IMR-90 (cell line): ENCODE measurements at regions not wholly inside any gene's neighbourhood (a gene's known extent, or its start where the extent isn't known, plus 50 kb on each side); places are given as distances from the start of the nearest gene placed in this dataset.

Experiments
- ATAC-seq: fragments of 200-7000 bp; cut with Tn5 transposase; 2 replicates; pipeline ENCODE4 v1.9.1; 2020; ENCODE audit warnings: low read depth, mild to moderate bottlenecking, moderate library complexity
- BruUV-seq: library from RNA; stranded (reverse); fragments of 400-500 nt; replicated peaks from 2 replicates; lab custom pipeline; 2021; lab: Mats Ljungman, UMichigan
- CTCF ChIA-PET: fragments of 300-600 bp; formaldehyde crosslinking; extraction: SDS; loops from one replicate; lab custom pipeline; 2021; ENCODE audit warnings: antibody characterized with exemption; lab: Yijun Ruan, JAX
- POLR2A ChIA-PET: fragments of 300-600 bp; sonication (Branson Sonifier 250); formaldehyde crosslinking; loops from one replicate; lab custom pipeline; 2022; ENCODE audit warnings: antibody characterized with exemption; ENCODE audit not compliant: unreplicated experiment; lab: Charles Lee
- DNase-seq: peaks from one replicate; pipeline ENCODE4 v3.0.0; 2013
- H2AFZ ChIP-seq: replicated peaks from 2 replicates; pipeline ENCODE3; 2013; ENCODE audit warnings: low read length, mild to moderate bottlenecking; ENCODE audit not compliant: poor library complexity
- H2AK5ac ChIP-seq: 2 replicates; pipeline ENCODE4 v1.6.1; 2013; ENCODE audit warnings: low read depth, low read length, inconsistent platforms
- H2AK9ac ChIP-seq: replicated peaks from 2 replicates; pipeline ENCODE3; 2013; ENCODE audit warnings: mild to moderate bottlenecking, low read depth, low read length, moderate library complexity; ENCODE audit not compliant: poor library complexity
- H2BK120ac ChIP-seq: 2 replicates; pipeline ENCODE4 v1.6.1; 2013; ENCODE audit warnings: low read depth, low read length, inconsistent platforms
- H2BK15ac ChIP-seq: 3 replicates; pipeline ENCODE4 v1.6.1; 2013; ENCODE audit warnings: low read depth, low read length, inconsistent platforms
- H2BK20ac ChIP-seq: 2 replicates; pipeline ENCODE4 v1.6.1; 2013; ENCODE audit warnings: low read depth, mild to moderate bottlenecking, inconsistent platforms, low read length, moderate library complexity
- H2BK5ac ChIP-seq: 2 replicates; pipeline ENCODE4 v1.6.1; 2013; ENCODE audit warnings: mild to moderate bottlenecking, low read depth, low read length, inconsistent platforms; ENCODE audit not compliant: poor library complexity, severe bottlenecking
- H3K14ac ChIP-seq: replicated peaks from 2 replicates; pipeline ENCODE4 v1.6.1; 2013; ENCODE audit warnings: low read depth, low read length, inconsistent platforms
- H3K18ac ChIP-seq: 2 replicates; pipeline ENCODE4 v1.6.1; 2013; ENCODE audit warnings: low read depth, low read length, control low read depth
- H3K23ac ChIP-seq: 2 replicates; pipeline ENCODE4 v1.6.1; 2013; ENCODE audit warnings: low read depth, low read length, inconsistent platforms
- H3K27ac ChIP-seq: 2 replicates; pipeline ENCODE4 v1.5.1; 2013; ENCODE audit warnings: mild to moderate bottlenecking, control low read depth, low read length; ENCODE audit not compliant: insufficient read depth
- H3K27me3 ChIP-seq: 2 replicates; pipeline ENCODE4 v1.6.1; 2013; ENCODE audit warnings: low read length; ENCODE audit not compliant: control insufficient read depth, insufficient read depth
- H3K36me3 ChIP-seq: 2 replicates; pipeline ENCODE4 v1.6.1; 2013; ENCODE audit warnings: low read length, mixed read lengths; ENCODE audit not compliant: control insufficient read depth, insufficient read depth
- H3K4ac ChIP-seq: 2 replicates; pipeline ENCODE4 v1.6.1; 2013; ENCODE audit warnings: low read depth, low read length, inconsistent platforms
- H3K4me1 ChIP-seq: 2 replicates; pipeline ENCODE4 v1.6.1; 2013; ENCODE audit warnings: low read length, mixed read lengths; ENCODE audit not compliant: control insufficient read depth, insufficient read depth
- H3K4me2 ChIP-seq: 2 replicates; pipeline ENCODE4 v1.6.1; 2013; ENCODE audit warnings: low read depth, mild to moderate bottlenecking, control low read depth, low read length, moderate library complexity
- H3K4me3 ChIP-seq: 2 replicates; pipeline ENCODE4 v1.5.1; 2013; ENCODE audit warnings: low read depth, mild to moderate bottlenecking, control low read depth, low read length, moderate library complexity; ENCODE audit not compliant: insufficient read depth
- H3K56ac ChIP-seq: 2 replicates; pipeline ENCODE4 v1.6.1; 2013; ENCODE audit warnings: low read length, inconsistent platforms; ENCODE audit not compliant: insufficient read depth; ENCODE audit errors: extremely low read depth
- H3K79me1 ChIP-seq, 2 experiments: 2 replicates each; pipeline ENCODE4 v1.6.1; 2013; ENCODE audit warnings: low read length in 2 of 2, inconsistent platforms in 1 of 2, low read depth in 1 of 2
- H3K9ac ChIP-seq: 2 replicates; pipeline ENCODE4 v1.6.1; 2013; ENCODE audit warnings: low read depth, low read length, control low read depth
- H3K9me1 ChIP-seq: 2 replicates; pipeline ENCODE4 v1.6.1; 2013; ENCODE audit warnings: low read length, inconsistent platforms; ENCODE audit not compliant: insufficient read depth
- H3K9me3 ChIP-seq: 2 replicates; pipeline ENCODE4 v1.6.1; 2013; ENCODE audit warnings: low read length; ENCODE audit not compliant: control insufficient read depth, insufficient read depth
- H4K20me1 ChIP-seq: 2 replicates; pipeline ENCODE4 v1.6.1; 2013; ENCODE audit warnings: low read length, inconsistent platforms; ENCODE audit not compliant: insufficient read depth
- H4K5ac ChIP-seq: 2 replicates; pipeline ENCODE4 v1.6.1; 2013; ENCODE audit warnings: mild to moderate bottlenecking, low read depth, low read length, control low read depth
- H4K8ac ChIP-seq, 2 experiments: 2 replicates each; pipeline ENCODE4 v1.6.1; 2013; ENCODE audit warnings: low read depth in 2 of 2, low read length in 2 of 2, control low read depth in 1 of 2, inconsistent platforms in 1 of 2
- H4K91ac ChIP-seq: 2 replicates; pipeline ENCODE4 v1.6.1; 2013; ENCODE audit warnings: low read depth, low read length, inconsistent platforms; ENCODE audit not compliant: insufficient read depth
- POLR2A ChIP-seq: IDR thresholded peaks from 2 replicates; pipeline ENCODE4 v1.6.1; 2012; ENCODE audit warnings: mild to moderate bottlenecking, low read depth, low read length
- WGBS, 2 experiments: methylation state at CpG; one replicate each; pipeline versions ENCODE4 v1.1.5 to v1.1.7; 2013; ENCODE audit warnings: missing lambda C conversion rate in 2 of 2; ENCODE audit not compliant: insufficient read length in 1 of 2; ENCODE audit errors: extremely low coverage in 2 of 2; 5-methylcytosine and 5-hydroxymethylcytosine counted together
- dilution Hi-C: fragments of 300-500 bp; cut with HindIII; formaldehyde crosslinking; loops from one replicate; pipeline ENCODE4 v1.14.3; 2018; ENCODE audit warnings: low sequenced_read_pairs; ENCODE audit not compliant: unreplicated experiment
- in situ Hi-C: fragments of 300-500 bp; cut with MboI; formaldehyde crosslinking; loops from 3 replicates; pipeline ENCODE4 v1.14.3; 2019; ENCODE audit warnings: low sequenced_read_pairs, inconsistent platforms, mixed read lengths
- intact Hi-C: fragments of 100-400 bp; cut with micrococcal nuclease; formaldehyde crosslinking; loops from 2 replicates; pipeline ENCODE4 v1.10.0; 2022

- no peak overlapping the region for H3K27ac ChIP-seq
- CTCF ChIA-PET: no interaction called here
- in situ Hi-C loops: no loop called here
Measured at GRCh38 chr5:143893638-143894037, 81.7 kb downstream of the HMHB1 start.

More at GRCh38 chr5:143893638-143894037, 81.7 kb downstream of the HMHB1 start:
- Histone ChIP-seq H3K27me3 (no peaks in the 10 kb centered on the region), H4K20me1 (no peaks in the 10 kb centered on the region), H3K79me1 (no peaks in the 10 kb centered on the region), H3K9me3 (no peaks in the 10 kb centered on the region), H2BK5ac (no peak overlapping the region), H2AFZ (no peak overlapping the region), H3K4me2 (no peak overlapping the region), H3K4me1 (peaks cover 9% of the 10 kb centered on the region), H4K8ac (no peak overlapping the region), H4K5ac (no peak overlapping the region), H2AK9ac (no peak overlapping the region), H2BK120ac (no peak overlapping the region), H4K91ac (no peak overlapping the region), H3K4me3 (no peak overlapping the region), H2BK20ac (no peak overlapping the region), H3K14ac (no peak overlapping the region), H2BK15ac (no peak overlapping the region), H3K9ac (no peak overlapping the region), H3K23ac (no peak overlapping the region), H3K9me1 (peaks cover 7% of the 10 kb centered on the region), H3K36me3 (no peaks in the 10 kb centered on the region), H3K56ac (no peak overlapping the region), H2AK5ac (no peak overlapping the region), H3K4ac (no peak overlapping the region), H3K18ac (no peak overlapping the region)
- ATAC-seq: no peak
- intact Hi-C loops: no loop called here
- dilution Hi-C loops: no loop called here
- POLR2A ChIA-PET: no interaction called here
- no TSS peak for BruUV-seq
- DNase-seq: no peak
- TF ChIP-seq POLR2A: no peak
- no CpG with 5 or more reads among the region's 2 CpGs for WGBS, 2 experiments
